ENCODE measurements at regions not wholly inside any gene's neighbourhood (a gene's known extent, or its start where the extent isn't known, plus 50 kb on each side); places are given as distances from the start of the nearest gene placed in this dataset.

DNA sequence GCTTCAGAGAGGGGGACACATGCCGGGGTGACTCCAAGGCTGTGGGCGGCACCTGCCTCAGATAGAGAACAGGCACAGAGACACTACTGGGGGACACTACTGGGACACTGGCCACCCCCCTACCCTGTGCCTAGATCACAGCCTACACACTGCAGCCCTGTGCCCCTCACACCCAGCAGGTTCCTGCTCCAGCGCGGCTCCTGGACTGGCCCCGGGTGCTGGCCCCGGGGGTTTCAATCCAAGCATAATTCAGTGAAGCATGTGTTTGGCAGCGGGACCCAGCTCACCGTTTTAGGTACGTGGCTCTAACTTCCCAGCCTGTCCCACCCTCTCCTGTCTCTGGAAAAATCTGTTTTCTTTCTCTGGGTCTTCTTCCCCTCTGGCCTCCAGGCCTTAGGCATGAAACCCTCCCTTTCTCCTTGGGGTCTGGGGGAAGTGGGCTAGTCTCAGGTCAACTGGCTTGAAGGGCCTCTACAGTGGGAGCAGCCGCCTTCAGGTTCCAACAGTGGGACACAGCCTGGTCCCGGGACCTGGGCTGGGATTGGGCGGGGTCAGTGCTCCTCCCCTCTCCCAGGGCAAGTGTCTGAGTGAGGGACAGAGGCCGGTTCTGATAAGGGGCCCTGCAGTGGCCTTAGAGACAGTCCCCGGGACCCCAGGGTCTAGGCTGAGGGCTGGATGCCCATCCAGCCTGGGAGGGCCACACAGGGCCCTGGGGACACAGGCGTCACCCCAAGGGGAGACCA is 98.8 kb downstream of the CRYBB2 start:
- no peak overlapping the region for H3K18ac ChIP-seq (ENCODE audit: low read depth, low read length)
- H2BK20ac ChIP-seq (ENCODE audit: low read depth, low read length) = no peak overlapping the region
- H3K4ac ChIP-seq (ENCODE audit: low read depth, low read length) = no peak overlapping the region
- intact Hi-C loops (cut with micrococcal nuclease) (no loop called here), dilution Hi-C loops (cut with HindIII; ENCODE audit: low sequenced_read_pairs, unreplicated experiment) (no loop called here), in situ Hi-C loops (cut with MboI; ENCODE audit: low sequenced_read_pairs) (no loop called here)
- H3K79me1 ChIP-seq (ENCODE audit: low read depth in 1 of 2, low read length in 2 of 2) = no peaks in the 10 kb centered on the region
- H4K91ac ChIP-seq (ENCODE audit: insufficient read depth, low read depth, low read length) = no peak overlapping the region
- H3K27me3 ChIP-seq (ENCODE audit: control insufficient read depth, insufficient read depth, low read length) = no peaks in the 10 kb centered on the region; the same call in 1 of the 2 replicates
- H2AK9ac ChIP-seq (replicated peaks; ENCODE audit: low read depth, low read length, poor library complexity) = no peak overlapping the region
- TF ChIP-seq, protein P1, sequence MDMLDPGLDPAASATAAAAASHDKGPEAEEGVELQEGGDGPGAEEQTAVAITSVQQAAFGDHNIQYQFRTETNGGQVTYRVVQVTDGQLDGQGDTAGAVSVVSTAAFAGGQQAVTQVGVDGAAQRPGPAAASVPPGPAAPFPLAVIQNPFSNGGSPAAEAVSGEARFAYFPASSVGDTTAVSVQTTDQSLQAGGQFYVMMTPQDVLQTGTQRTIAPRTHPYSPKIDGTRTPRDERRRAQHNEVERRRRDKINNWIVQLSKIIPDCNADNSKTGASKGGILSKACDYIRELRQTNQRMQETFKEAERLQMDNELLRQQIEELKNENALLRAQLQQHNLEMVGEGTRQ (IDR thresholded peaks at IDR 0.05; ENCODE audit: low read depth, low read length) = no peak
- TF ChIP-seq RAD21 (IDR thresholded peaks at IDR 0.05; ENCODE audit: low read length) (no peak), NFE2L2 (IDR thresholded peaks at IDR 0.05; ENCODE audit: low read depth, low read length) (no peak), POLR2A (IDR thresholded peaks at IDR 0.05; ENCODE audit: low read depth, low read length) (no peak), SMC3 (IDR thresholded peaks at IDR 0.05; ENCODE audit: low read depth, low read length) (no peak), CEBPB (IDR thresholded peaks at IDR 0.05; ENCODE audit: low read depth, low read length) (no peak), CHD1 (IDR thresholded peaks at IDR 0.05; ENCODE audit: low read depth, low read length) (no peak), MXI1 (IDR thresholded peaks at IDR 0.05; ENCODE audit: borderline replicate concordance, low read depth, low read length) (no peak), MAFK (IDR thresholded peaks at IDR 0.05; ENCODE audit: low read depth, low read length) (no peak)
- TF ChIP-seq, protein P2, sequence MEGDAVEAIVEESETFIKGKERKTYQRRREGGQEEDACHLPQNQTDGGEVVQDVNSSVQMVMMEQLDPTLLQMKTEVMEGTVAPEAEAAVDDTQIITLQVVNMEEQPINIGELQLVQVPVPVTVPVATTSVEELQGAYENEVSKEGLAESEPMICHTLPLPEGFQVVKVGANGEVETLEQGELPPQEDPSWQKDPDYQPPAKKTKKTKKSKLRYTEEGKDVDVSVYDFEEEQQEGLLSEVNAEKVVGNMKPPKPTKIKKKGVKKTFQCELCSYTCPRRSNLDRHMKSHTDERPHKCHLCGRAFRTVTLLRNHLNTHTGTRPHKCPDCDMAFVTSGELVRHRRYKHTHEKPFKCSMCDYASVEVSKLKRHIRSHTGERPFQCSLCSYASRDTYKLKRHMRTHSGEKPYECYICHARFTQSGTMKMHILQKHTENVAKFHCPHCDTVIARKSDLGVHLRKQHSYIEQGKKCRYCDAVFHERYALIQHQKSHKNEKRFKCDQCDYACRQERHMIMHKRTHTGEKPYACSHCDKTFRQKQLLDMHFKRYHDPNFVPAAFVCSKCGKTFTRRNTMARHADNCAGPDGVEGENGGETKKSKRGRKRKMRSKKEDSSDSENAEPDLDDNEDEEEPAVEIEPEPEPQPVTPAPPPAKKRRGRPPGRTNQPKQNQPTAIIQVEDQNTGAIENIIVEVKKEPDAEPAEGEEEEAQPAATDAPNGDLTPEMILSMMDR (conservative IDR thresholded peaks at IDR 0.05; ENCODE audit: low read depth, low read length) = no peak
- H4K8ac ChIP-seq (ENCODE audit: low read depth in 2 of 2, low read length in 2 of 2) = no peak overlapping the region
- H3K9me1 ChIP-seq (ENCODE audit: insufficient read depth, low read length) = no peaks in the 10 kb centered on the region
- no peak overlapping the region for H3K27ac ChIP-seq (ENCODE audit: insufficient read depth, low read length)
- BruUV-seq (replicated peaks) = no TSS peak
- ChIA-PET CTCF (no interaction called here), POLR2A (ENCODE audit: unreplicated experiment) (no interaction called here)
- no peak overlapping the region for H2BK5ac ChIP-seq (ENCODE audit: low read depth, low read length, poor library complexity, severe bottlenecking)
- no peaks in the 10 kb centered on the region for H3K9me3 ChIP-seq (ENCODE audit: control insufficient read depth, insufficient read depth, low read length)
- no peak overlapping the region for H2BK120ac ChIP-seq (ENCODE audit: low read depth, low read length)
- no peak overlapping the region for H3K56ac ChIP-seq (ENCODE audit: extremely low read depth, insufficient read depth, low read length)
- no peak overlapping the region for H2AFZ ChIP-seq (replicated peaks; ENCODE audit: low read length, poor library complexity)
- H2AK5ac ChIP-seq (ENCODE audit: low read depth, low read length) = no peak overlapping the region
- H4K20me1 ChIP-seq (ENCODE audit: insufficient read depth, low read length) = no peaks in the 10 kb centered on the region
- no peak for DNase-seq
- 58% methylated on average over 10 of the region's 15 CpGs; no CpG with 5 or more reads in 1 of the 2 experiments for WGBS, 2 experiments (ENCODE audit: extremely low coverage in 2 of 2, insufficient read length in 1 of 2)
- no peak overlapping the region for H4K5ac ChIP-seq (ENCODE audit: low read depth, low read length)
- no peak overlapping the region for H2BK15ac ChIP-seq (ENCODE audit: low read depth, low read length)
- no peak overlapping the region for H3K9ac ChIP-seq (ENCODE audit: low read depth, low read length)
- H3K4me2 ChIP-seq (ENCODE audit: low read depth, low read length) = no peak overlapping the region
- H3K36me3 ChIP-seq (ENCODE audit: control insufficient read depth, insufficient read depth, low read length) = no peaks in the 10 kb centered on the region
- no peak overlapping the region for H3K4me3 ChIP-seq (ENCODE audit: insufficient read depth, low read depth, low read length)
- no peaks in the 10 kb centered on the region for H3K4me1 ChIP-seq (ENCODE audit: control insufficient read depth, insufficient read depth, low read length)
- ATAC-seq (ENCODE audit: low read depth) = no peak
- no peak overlapping the region for H3K23ac ChIP-seq (ENCODE audit: low read depth, low read length)
- H3K14ac ChIP-seq (replicated peaks; ENCODE audit: low read depth, low read length) = no peak overlapping the region

Data from IMR-90 (cell line).